GM23248 (cell line): ENCODE measurements at regions not wholly inside any gene's neighbourhood (a gene's known extent, or its start where the extent isn't known, plus 50 kb on each side); places are given as distances from the start of the nearest gene placed in this dataset.

ENCODE experiments used
- EZH2 ChIP-seq: fragments of 200-600 bp; sonication (generic); IDR thresholded peaks from 2 replicates; pipeline ENCODE4 v1.6.1; 2018; ENCODE audit warnings: antibody characterized with exemption, mild to moderate bottlenecking; ENCODE audit not compliant: insufficient read depth, poor library complexity, severe bottlenecking
- EZH2phosphoT487 ChIP-seq: fragments of 200-600 bp; sonication (generic); IDR thresholded peaks from 2 replicates; pipeline ENCODE4 v1.6.1; 2018; ENCODE audit warnings: antibody characterized with exemption, moderate library complexity, mild to moderate bottlenecking, low read depth; ENCODE audit not compliant: insufficient read depth

GRCh38 chr15:37733628-37734027 is 200.8 kb upstream of the TMCO5A start:
- no peak for TF ChIP-seq EZH2
- TF ChIP-seq EZH2phosphoT487: no peak
